GM21737 (cell line): ENCODE measurements at regions not wholly inside any gene's neighbourhood (a gene's known extent, or its start where the extent isn't known, plus 50 kb on each side); places are given as distances from the start of the nearest gene placed in this dataset.
"Not testable (repeated sequence)": the region's sequence is repeated elsewhere in the genome, so short reads cannot be mapped to it uniquely, and the experiment has no call there.

Experiments
- ATAC-seq: cut with Tn5 transposase; IDR thresholded peaks from one replicate; pipeline ENCODE4 v1.9.1; 2021; ENCODE audit warnings: mild to moderate bottlenecking, moderate library complexity; ENCODE audit not compliant: unreplicated experiment

DNA sequence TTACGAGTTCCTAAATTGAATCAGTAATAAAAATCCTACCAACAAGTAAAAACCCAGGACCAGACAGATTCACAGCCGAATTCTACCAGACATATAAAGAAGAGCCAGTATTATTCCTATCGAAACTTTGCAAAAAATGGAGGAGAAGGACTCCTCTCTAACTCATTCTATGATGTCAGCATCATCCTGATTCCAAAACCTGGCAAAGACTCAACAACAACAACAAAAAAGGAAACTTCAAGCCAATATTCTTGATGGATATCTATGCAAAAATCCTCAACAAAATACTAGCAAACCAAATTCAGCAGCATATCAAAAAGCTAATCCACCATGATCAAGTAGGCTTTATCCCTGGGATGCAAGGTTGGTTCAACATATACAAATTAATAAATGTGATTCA lies 84.6 kb upstream of the ADRB2 start:
- ATAC-seq: not testable (repeated sequence)

DNA sequence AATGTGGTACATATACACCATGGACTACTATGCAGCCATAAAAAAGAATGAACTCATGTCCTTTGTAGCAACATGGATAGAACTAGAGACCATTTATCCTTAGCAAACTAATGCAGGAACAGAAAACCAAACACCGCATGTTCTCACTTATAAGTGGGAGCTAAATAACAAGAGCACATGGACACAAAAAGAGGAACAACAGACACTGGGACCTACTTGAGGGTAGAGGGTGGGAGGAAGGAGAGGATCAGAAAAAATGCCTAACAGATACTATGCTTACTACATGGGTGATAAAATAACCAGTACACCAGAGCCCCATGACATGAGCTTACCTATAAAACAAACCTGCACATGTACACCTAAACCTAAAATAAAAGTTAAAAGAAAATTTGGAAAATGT lies 82.0 kb upstream of the ADRB2 start:
- ATAC-seq: not testable (repeated sequence)

DNA sequence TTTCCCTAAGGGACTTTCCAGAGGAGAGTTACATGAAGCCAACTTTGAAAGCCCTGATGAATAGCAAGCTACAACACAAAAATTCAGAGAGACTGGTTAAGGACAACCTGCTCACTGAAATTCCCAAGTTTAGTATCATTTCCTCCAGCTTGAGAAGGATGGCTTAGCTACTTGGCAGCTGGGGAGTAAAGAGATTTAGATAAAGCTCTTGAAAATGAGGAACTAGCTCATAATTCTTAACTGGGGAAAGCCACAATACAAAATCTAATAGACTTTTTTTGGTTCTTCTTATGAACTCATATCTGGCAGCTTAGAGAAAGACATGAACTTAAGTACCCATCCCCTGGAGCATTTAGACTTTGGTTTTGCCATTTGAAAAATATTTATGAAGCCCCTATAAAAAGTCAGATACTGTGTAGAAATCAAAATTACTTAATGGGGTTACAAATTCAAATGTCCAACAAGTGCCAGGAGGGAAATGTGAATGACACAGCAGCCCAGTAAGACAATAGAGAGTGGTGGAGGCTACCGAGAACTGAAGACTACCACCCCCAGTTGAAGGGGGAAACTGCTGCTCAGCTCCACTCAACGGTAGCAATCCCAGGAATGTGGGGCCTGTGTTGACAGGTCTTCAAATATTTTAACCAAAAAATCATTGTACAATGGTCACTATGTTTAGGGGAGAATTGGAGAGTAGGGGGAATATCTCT lies 79.4 kb upstream of the ADRB2 start:
- ATAC-seq: peak; percentile 91

DNA sequence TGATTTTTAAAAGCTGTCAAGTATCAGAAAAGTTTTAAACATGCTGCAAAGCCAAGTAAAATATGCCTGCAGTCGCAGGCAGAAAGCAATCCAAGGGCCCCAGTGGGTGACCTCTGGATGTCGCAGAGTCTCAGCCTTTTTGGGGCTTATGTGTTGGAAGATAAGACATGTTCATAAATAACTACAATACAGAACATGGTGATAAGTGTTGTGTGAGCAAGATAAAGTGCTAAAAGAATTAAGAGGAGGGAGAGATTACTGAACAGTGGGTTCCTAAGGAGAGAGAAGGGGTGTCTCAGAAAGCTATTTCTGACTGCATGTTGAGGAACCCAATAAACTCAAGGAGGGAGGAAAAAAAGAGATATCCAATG lies 78.9 kb upstream of the ADRB2 start:
- no peak for ATAC-seq

DNA sequence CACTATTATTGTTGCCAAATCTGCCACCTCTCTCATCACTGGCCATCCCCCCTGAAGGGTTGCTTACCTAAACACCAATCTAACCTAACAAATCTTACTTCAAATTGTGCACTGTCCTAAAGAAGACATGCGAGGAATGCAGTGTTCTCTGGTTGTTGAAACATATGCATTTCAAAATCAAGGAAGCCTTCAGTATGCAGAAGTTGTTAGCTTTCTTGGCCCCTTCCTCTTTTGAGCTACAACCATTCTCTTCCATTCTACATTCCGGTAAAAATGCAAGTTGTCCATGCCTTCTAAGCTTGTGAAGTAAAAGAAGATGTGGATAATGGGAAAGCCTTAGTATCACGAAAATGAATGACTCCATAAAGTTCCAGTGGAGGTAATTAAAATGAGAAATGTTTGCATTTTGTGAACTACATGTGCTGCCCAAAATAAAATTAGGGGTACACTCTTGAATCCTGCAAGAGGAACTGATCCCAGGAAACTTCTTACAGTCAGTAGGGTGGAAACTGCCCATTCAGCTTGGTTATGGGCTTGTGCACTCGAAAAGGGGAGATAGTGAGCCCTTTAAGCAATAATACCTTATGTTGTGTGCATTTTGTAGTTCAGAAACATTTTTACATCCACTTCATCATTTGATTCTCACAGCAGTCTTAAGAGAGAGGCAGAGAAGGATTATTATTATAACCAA lies 77.6 kb upstream of the ADRB2 start:
- ATAC-seq: no peak

DNA sequence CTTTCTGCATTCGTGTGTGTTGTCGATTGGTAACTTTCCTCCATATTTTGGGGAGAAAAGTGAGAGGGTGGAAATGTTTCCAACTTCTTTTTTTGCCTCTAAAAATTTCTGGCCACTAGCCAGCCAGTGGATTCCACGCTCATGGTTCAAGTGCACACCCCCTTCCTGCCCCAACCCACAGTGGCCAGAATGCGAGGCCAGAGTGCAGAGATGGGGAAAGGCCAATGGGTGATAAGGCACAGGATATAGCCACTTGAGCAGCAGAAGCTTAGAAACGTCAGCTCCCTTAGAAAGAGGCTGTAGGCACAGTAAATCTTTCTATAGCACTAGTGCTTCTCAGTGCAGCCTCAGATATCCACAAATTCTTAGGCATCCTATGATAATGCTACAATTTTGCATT lies 75.8 kb upstream of the ADRB2 start:
- ATAC-seq: no peak

DNA sequence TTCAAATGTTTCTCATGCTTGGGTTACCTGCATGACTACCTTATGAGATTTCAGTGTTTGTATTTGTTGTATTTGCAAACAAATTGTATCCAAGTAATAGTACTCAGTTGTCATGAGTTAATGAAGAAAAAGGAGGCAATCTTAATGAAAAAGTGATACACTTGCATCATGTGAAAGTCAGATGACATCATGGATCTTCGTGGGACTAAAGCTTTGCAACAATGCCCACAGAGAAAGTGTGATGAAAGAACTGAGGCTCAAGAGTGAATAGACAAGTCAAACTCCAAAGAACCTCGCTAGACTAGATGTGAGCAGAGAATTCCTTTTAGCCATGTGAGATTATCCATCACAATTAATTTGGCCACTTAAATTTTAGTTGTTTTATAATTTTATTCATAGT lies 75.4 kb upstream of the ADRB2 start:
- ATAC-seq: no peak

DNA sequence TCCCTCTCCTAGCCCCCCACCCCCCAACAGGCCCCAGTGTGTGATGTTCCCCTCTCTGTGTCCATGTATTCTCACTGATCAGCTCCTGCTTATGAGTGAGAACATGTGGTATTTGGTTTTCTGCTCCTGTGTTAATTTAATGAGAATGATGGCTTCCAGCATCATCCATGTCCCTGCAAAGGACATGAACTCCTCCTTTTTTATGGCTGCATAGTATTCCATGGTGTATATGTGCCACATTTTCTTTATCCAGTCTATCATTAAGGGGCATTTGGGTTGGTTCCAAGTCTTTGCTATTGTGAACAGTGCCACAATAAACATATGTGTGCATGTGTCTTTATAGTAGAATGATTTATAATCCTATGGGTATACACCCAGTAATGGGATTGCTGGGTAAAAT lies 74.0 kb upstream of the ADRB2 start:
- ATAC-seq: not testable (repeated sequence)

DNA sequence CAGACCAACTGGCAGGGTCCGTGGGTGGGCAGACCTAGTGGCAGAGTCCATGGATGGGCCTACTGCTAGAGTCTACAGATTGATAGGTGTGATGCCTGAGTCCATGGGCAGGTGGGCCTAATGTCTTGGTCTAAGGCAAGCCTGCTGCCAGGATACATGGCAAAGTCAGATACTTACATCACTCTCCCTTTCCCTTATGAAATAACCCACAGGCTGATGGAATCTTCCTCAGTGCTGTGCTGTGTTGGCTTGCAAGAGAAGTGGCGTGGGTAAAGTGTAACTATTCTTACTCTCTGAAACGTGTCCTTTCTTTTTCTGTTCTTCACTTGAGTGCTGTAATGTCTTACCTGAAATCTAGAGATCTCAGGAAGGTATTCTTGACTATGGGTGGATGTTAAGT lies 67.3 kb upstream of the ADRB2 start:
- no peak for ATAC-seq

DNA sequence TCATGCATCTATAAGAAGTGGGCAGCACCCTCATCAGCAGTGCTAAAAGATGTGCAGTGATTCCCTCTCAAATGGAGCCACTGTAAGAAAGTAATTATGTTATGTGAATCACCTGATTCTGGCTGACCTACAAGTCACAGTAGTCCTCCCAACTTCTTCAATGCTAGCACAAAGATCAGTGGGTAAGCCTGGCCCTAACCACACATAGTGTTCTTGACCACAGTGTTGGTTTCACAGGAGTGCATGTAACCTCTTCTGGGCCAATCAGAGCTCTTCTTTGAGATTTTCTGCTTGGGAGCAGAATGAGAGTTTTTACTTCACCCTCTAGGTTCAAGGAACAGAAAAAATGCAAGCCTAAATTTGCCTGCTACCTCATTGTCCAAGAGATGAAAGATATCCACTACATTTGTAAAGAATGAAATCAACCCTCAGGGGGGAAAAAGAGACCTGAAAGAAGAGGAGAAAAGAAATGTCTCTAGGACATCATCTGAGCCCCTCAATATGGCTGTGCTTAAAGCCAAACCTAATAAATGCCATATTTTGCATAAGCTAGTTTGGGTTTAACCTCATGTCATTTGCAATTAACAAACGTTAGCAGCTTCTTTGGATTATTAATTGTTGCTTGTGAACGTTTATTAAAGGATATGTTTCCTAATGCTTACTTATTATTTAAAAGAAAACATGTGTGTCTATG lies 65.3 kb upstream of the ADRB2 start:
- peak; percentile 100 for ATAC-seq

DNA sequence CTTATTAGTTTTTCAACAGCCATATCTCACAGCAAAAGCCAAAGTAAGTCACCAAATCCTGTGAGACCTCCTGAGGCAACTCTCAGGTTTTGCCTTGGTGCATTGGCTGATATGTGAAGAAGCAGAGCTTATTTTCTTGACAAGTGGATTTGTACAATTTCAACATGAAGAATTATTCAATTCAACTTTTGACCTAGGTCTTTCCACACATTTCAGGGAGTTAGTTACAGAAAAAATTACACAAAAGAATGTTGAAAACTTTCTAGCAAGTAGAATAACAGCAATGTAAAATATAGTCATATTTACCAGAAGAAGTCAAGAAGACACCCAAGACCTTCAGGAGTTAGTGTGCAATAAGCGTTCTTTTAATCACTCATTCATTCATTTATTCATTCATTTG lies 62.4 kb upstream of the ADRB2 start:
- no peak for ATAC-seq

DNA sequence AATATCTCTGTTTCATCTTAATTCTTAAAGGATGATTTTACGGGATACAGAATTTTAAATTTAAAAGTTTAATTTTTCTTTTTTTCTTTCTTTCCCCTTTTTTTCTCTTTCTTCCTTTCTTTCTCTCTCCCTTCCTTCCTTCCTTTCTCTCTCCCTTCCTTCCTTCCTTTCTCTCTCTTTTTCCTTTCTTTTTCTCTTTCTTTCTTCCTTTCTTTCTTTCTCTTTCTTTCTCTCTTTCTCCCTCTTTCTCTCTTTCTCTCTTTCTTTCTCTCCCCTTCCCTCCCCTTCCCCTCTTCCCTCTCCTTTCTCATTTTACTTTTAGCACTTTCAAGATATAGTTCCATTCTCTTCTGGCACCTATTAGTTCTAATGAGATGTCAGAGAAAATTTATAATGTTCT lies 61.4 kb upstream of the ADRB2 start:
- ATAC-seq: no peak

DNA sequence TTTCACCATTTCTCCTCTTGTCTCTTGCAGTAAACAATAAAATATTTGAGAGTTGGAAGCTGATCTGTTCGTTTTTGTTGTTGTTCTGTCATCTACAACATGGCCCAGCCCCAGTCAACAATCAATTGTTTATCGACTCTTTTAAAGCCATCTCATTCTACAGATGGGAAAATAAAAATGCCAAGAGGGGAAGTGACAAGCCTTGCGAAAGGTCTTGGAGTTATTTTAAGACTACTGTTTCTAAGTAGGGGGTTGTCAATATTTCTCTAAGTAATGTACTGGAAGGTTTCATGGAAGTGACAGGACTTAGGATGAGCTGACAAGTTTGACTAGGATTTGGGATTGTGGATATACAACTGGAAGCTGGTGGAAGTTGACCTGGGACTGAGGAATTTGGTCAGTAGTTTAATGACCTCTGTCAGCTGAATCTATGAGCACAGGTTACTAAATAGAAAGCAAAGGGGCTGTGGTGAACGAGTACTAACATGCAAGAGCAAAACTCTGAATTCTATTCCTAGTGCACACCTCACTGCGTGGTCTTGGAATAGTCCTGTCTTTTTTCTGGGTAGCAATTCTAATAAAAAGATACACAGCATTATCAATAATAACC lies 57.5 kb upstream of the ADRB2 start:
- ATAC-seq: no peak

DNA sequence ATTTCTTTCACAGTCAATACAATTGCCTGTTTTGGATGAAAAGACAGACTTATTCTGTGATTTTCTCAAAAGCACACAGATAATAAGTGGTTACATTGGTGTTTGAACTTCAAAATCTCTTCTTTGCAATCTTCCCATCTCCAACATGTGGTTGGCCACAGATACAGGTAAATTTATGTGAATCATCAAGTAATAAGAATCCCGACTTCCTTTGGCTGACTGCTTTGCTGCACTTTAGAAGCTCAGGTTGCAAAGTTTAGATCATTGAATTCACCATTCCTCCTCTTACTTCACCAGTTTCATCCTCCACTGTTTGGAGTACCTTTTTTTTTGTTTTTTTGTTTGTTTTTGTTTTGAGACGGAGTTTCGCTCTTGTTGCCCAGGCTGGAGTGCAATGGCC lies 56.5 kb upstream of the ADRB2 start:
- ATAC-seq: no peak

DNA sequence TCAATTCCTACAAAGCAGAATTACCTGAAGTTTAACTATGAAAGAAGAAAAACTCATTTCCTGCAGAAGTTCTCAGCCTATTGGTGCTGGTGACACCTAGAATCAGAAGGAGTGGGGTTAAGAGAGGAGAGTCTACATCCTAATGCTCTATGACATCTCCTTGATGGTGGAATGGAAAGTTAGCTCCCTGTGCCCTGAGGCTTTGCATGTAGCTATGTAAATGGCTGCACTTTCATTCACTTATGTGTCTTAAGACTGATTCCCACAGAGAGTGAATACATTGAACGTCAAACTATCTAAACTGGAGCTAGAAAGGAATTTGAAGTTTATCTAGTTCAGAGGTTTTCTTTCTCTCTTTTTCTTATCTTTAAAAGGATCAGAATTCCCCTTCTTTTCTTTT lies 52.1 kb upstream of the ADRB2 start:
- ATAC-seq: no peak

DNA sequence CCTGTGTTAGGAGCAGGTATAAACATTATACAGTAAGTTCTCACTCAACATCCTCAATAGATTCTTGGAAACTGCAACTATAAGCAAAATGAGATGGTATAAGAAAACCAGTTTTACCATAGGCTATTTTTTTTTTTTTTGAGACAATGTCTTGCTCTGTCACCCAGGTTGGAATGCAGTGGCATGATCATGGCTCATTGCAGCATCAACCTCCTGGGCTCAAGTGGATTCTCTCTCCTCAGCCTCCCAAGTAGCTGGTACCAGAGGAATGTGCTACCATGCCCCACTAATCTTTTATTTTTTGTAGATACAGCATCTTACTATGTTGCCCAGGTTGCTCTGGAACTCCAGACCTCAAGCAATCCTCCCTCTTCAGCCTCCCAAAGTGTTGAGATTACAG lies 50.1 kb upstream of the ADRB2 start:
- ATAC-seq: no peak
